A549 (cell line): ENCODE measurements at regions not wholly inside any gene's neighbourhood (a gene's known extent, or its start where the extent isn't known, plus 50 kb on each side); places are given as distances from the start of the nearest gene placed in this dataset.
"Not testable (repeated sequence)": the region's sequence is repeated elsewhere in the genome, so short reads cannot be mapped to it uniquely, and the experiment has no call there.

ENCODE experiments used
- ATAC-seq, 2 experiments: fragments of 200-7000 bp in 1 of 2; fragments of >200 bp in 1 of 2; cut with Nextera tagmentation in 1 of 2; cut with Tn5 transposase in 1 of 2; 3 replicates each; pipeline versions ENCODE4 v1.8.0 to v1.9.1; 2018 to 2020; ENCODE audit warnings: mild to moderate bottlenecking in 1 of 2, moderate library complexity in 1 of 2
- CTCF ChIA-PET: fragments of 300-600 bp; sonication (Branson Sonifier 250); formaldehyde crosslinking; extraction: SDS; loops from one replicate; lab custom pipeline; 2021; ENCODE audit warnings: antibody characterized with exemption, inconsistent platforms; lab: Yijun Ruan, JAX
- POLR2A ChIA-PET: fragments of 350-600 bp; formaldehyde crosslinking; extraction: SDS; loops from one replicate; lab custom pipeline; 2021; ENCODE audit warnings: antibody characterized with exemption, inconsistent platforms; lab: Yijun Ruan, JAX
- DNase-seq, 2 experiments: peaks; one replicate each; pipeline versions ENCODE4 v3.0.0 to v3.0.0-alpha.2; 2011 to 2016; ENCODE audit warnings: low read depth in 1 of 2, low spot score in 1 of 2
- FAIRE-seq: peaks from 2 replicates; lab custom pipeline; 2011; peaks lifted over from hg19 to GRCh38; lab: Jason Lieb, UNC
- H3K27ac ChIP-seq, 2 experiments: fragments of >200 bp; sonication (Bioruptor Twin); formaldehyde crosslinking; 3 replicates each; pipeline ENCODE4 v1.5.1; 2016 to 2017
- H3K4me1 ChIP-seq: fragments of >200 bp; sonication (Bioruptor Twin); formaldehyde crosslinking; 3 replicates; pipeline ENCODE4 v1.6.1; 2016
- H3K4me2 ChIP-seq: fragments of >200 bp; sonication (Bioruptor Twin); formaldehyde crosslinking; 3 replicates; pipeline ENCODE4 v1.6.1; 2016
- H3K4me3 ChIP-seq: fragments of >200 bp; sonication (Bioruptor Twin); formaldehyde crosslinking; 3 replicates; pipeline ENCODE4 v1.5.1; 2016
- H3K9me3 ChIP-seq: fragments of >200 bp; sonication (Bioruptor Twin); formaldehyde crosslinking; 3 replicates; pipeline ENCODE4 v1.6.1; 2016
- CBX2 ChIP-seq: fragments of 200-600 bp; sonication (generic); IDR thresholded peaks from 2 replicates; pipeline ENCODE4 v1.6.1; 2016; ENCODE audit warnings: low read depth, mild to moderate bottlenecking, borderline replicate concordance
- CBX8 ChIP-seq: fragments of 200-600 bp; sonication (generic); IDR thresholded peaks from 2 replicates; pipeline ENCODE4 v1.6.1; 2016
- CTCF ChIP-seq: fragments of >200 bp; sonication (Bioruptor Twin); formaldehyde crosslinking; IDR thresholded peaks from 3 replicates; pipeline ENCODE4 v1.5.1; 2016
- EHMT2 ChIP-seq: fragments of 200-600 bp; sonication (generic); IDR thresholded peaks from 2 replicates; pipeline ENCODE4 v1.6.1; 2016; ENCODE audit warnings: antibody characterized with exemption, low read depth, mild to moderate bottlenecking, moderate library complexity
- FOXS1 ChIP-seq: fragments of 250-450 bp; sonication (Bioruptor Pico); IDR thresholded peaks from 2 replicates; pipeline ENCODE4 v1.5.0; 2020; ENCODE audit warnings: mild to moderate bottlenecking, moderate library complexity
- HEYL ChIP-seq: fragments of 250-450 bp; sonication (Bioruptor Pico); IDR thresholded peaks from 2 replicates; pipeline ENCODE4 v1.8.0; 2021; ENCODE audit warnings: mild to moderate bottlenecking, moderate library complexity
- HOXB5 ChIP-seq: fragments of 250-450 bp; sonication (Bioruptor Pico); IDR thresholded peaks from 2 replicates; pipeline ENCODE4 v1.5.0; 2020; ENCODE audit warnings: mild to moderate bottlenecking, moderate library complexity
- JUN ChIP-seq, 2 experiments: fragments of >200 bp; sonication (Bioruptor Twin); formaldehyde crosslinking; IDR thresholded peaks; 2 replicates in 1 of 2; 3 replicates in 1 of 2; pipeline ENCODE4 v1.6.1; 2016 to 2017
- KDM1A ChIP-seq: fragments of 200-600 bp; sonication (generic); IDR thresholded peaks from 2 replicates; pipeline ENCODE4 v1.6.1; 2016; ENCODE audit warnings: low read depth, mild to moderate bottlenecking
- KDM5A ChIP-seq: fragments of 200-600 bp; sonication (generic); IDR thresholded peaks from 2 replicates; pipeline ENCODE4 v1.6.1; 2016; ENCODE audit warnings: antibody characterized with exemption, mild to moderate bottlenecking
- MAFK ChIP-seq: fragments of 450-650 bp; IDR thresholded peaks from 2 replicates; pipeline ENCODE4 v1.6.1; 2014; ENCODE audit not compliant: partially characterized antibody
- NFE2L2 ChIP-seq: fragments of 150-350 bp; conservative IDR thresholded peaks from 2 replicates; pipeline ENCODE4 v1.6.1; 2014; ENCODE audit warnings: low read length
- NPAS2 ChIP-seq: fragments of 250-450 bp; sonication (Bioruptor Pico); IDR thresholded peaks from 2 replicates; pipeline ENCODE4 v1.8.0; 2022; ENCODE audit warnings: mild to moderate bottlenecking, moderate library complexity, borderline replicate concordance
- NR3C1 ChIP-seq: fragments of >200 bp; sonication (Bioruptor Twin); formaldehyde crosslinking; IDR thresholded peaks from 3 replicates; pipeline ENCODE4 v1.6.1; 2017
- PHF8 ChIP-seq: fragments of 200-600 bp; sonication (generic); IDR thresholded peaks from 2 replicates; pipeline ENCODE4 v1.6.1; 2016; ENCODE audit warnings: low read depth, mild to moderate bottlenecking, antibody characterized with exemption, moderate library complexity, borderline replicate concordance
- RFX5 ChIP-seq: fragments of 450-650 bp; IDR thresholded peaks from 2 replicates; pipeline ENCODE4 v1.7.1; 2014; ENCODE audit warnings: antibody characterized with exemption, mild to moderate bottlenecking, moderate library complexity
- TFCP2L1 ChIP-seq: fragments of 250-450 bp; sonication (Bioruptor Pico); IDR thresholded peaks from 2 replicates; pipeline ENCODE4 v1.5.0; 2021; ENCODE audit warnings: mild to moderate bottlenecking
- TP53 ChIP-seq: fragments of 250-450 bp; sonication (Bioruptor Pico); IDR thresholded peaks from 2 replicates; pipeline ENCODE4 v1.5.0; 2021; ENCODE audit warnings: mild to moderate bottlenecking, moderate library complexity
- ZC3H11A ChIP-seq: fragments of 450-650 bp; IDR thresholded peaks from 2 replicates; pipeline ENCODE4 v1.6.1; 2014; ENCODE audit warnings: antibody characterized with exemption, mild to moderate bottlenecking
- WGBS: methylation state at CpG from one replicate; pipeline ENCODE4 v1.1.6; 2017; ENCODE audit errors: missing lambda C conversion rate; 5-methylcytosine and 5-hydroxymethylcytosine counted together

GRCh38 chr11:134953417-134953970, 541.5 kb upstream of the B3GAT1 start:
- H3K4me1 ChIP-seq, H3K9me3 ChIP-seq, H3K4me3 ChIP-seq, H3K27ac ChIP-seq, FAIRE-seq, H3K4me2 ChIP-seq, POLR2A ChIA-PET, DNase-seq, CTCF ChIA-PET, ATAC-seq: not testable (repeated sequence)
- WGBS, result 19% methylated on average over 2 of the region's 2 CpGs

GRCh38 chr11:134951305-134951700, 539.3 kb upstream of the B3GAT1 start:
- no peak overlapping the region for H3K4me2 ChIP-seq
- no peak for TF ChIP-seq EHMT2
- no peak for TF ChIP-seq KDM1A
- TF ChIP-seq MAFK, result no peak
- TF ChIP-seq TFCP2L1, result no peak
- no peak for TF ChIP-seq TP53
- TF ChIP-seq HOXB5, result no peak
- no peak for ATAC-seq
- no peaks in the 10 kb centered on the region for H3K9me3 ChIP-seq
- no peak overlapping the region for H3K27ac ChIP-seq
- POLR2A ChIA-PET, result no interaction called here
- DNase-seq, result no peak
- H3K4me3 ChIP-seq, result no peak overlapping the region
- no peak for FAIRE-seq
- CTCF ChIA-PET, result interaction anchor here (0.6 kb wide), 1 partner anchor 42 kb away, joined by 3 read pairs; no protein-coding TSS in a partner anchor
- H3K4me1 ChIP-seq, result no peaks in the 10 kb centered on the region
- 59% methylated on average over 6 of the region's 6 CpGs for WGBS

GRCh38 chr11:134950692-134951304, 538.8 kb upstream of the B3GAT1 start:
- WGBS, result 55% methylated on average over 6 of the region's 8 CpGs
- ChIA-PET POLR2A (no interaction called here), CTCF (no interaction called here)
- Histone ChIP-seq H3K4me3 (no peak overlapping the region), H3K4me1 (no peaks in the 10 kb centered on the region), H3K27ac (no peak overlapping the region), H3K9me3 (no peaks in the 10 kb centered on the region), H3K4me2 (no peak overlapping the region)
- ATAC-seq, result no peak
- no peak for DNase-seq
- FAIRE-seq, result no peak
- no peak for TF ChIP-seq FOXS1
- TF ChIP-seq HEYL (CRISPR knock-in tag), result no peak
- TF ChIP-seq KDM5A, result no peak
- TF ChIP-seq JUN (IDR thresholded peaks at IDR 0.05), result no peak
- no peak for TF ChIP-seq TP53
- TF ChIP-seq CBX8, result no peak
- no peak for TF ChIP-seq ZC3H11A
- no peak for TF ChIP-seq CBX2
- TF ChIP-seq NR3C1, result no peak
- TF ChIP-seq CTCF, result no peak
- TF ChIP-seq PHF8, result no peak
- no peak for TF ChIP-seq EHMT2
- no peak for TF ChIP-seq NPAS2 (CRISPR knock-in tag)
- TF ChIP-seq RFX5, result no peak
- no peak for TF ChIP-seq NFE2L2
